DOHH2 (cell line): ENCODE measurements at regions not wholly inside any gene's neighbourhood (a gene's known extent, or its start where the extent isn't known, plus 50 kb on each side); places are given as distances from the start of the nearest gene placed in this dataset.

Source experiments
- H3F3A ChIP-seq: fragments of 200-600 bp; sonication (generic), shearing (Covaris generic); 2 replicates; pipeline ENCODE4 v1.6.0; 2016; ENCODE audit warnings: antibody characterized with exemption, mild to moderate bottlenecking; ENCODE audit not compliant: control insufficient read depth, insufficient read depth
- H3K27ac ChIP-seq: fragments of 200-600 bp; sonication (generic); 2 replicates; pipeline ENCODE4 v1.5.1; 2014; ENCODE audit warnings: low read depth, mild to moderate bottlenecking, low read length, moderate library complexity
- H3K27me3 ChIP-seq: fragments of 200-600 bp; sonication (generic); 2 replicates; pipeline ENCODE4 v1.6.1; 2014; ENCODE audit warnings: mild to moderate bottlenecking, low read length, mixed read lengths; ENCODE audit not compliant: control insufficient read depth
- H3K36me3 ChIP-seq: fragments of 200-600 bp; sonication (generic); 2 replicates; pipeline ENCODE4 v1.6.1; 2014; ENCODE audit warnings: mild to moderate bottlenecking, low read length, moderate library complexity, mixed read lengths; ENCODE audit not compliant: control insufficient read depth
- H3K4me1 ChIP-seq: fragments of 200-600 bp; sonication (generic); 2 replicates; pipeline ENCODE4 v1.6.1; 2014; ENCODE audit warnings: mild to moderate bottlenecking, low read length, mixed read lengths; ENCODE audit not compliant: control insufficient read depth
- H3K4me2 ChIP-seq: fragments of 200-600 bp; sonication (generic); 2 replicates; pipeline ENCODE4 v1.6.0; 2014; ENCODE audit warnings: mild to moderate bottlenecking, low read length, moderate library complexity
- H3K4me3 ChIP-seq: fragments of 200-600 bp; sonication (generic); 2 replicates; pipeline ENCODE4 v1.5.1; 2014; ENCODE audit warnings: mild to moderate bottlenecking, low read length, mixed read lengths
- H3K79me2 ChIP-seq: fragments of 200-600 bp; sonication (generic); 2 replicates; pipeline ENCODE4 v1.6.1; 2014; ENCODE audit warnings: mild to moderate bottlenecking, low read length, mixed read lengths; ENCODE audit not compliant: control insufficient read depth
- H3K9me2 ChIP-seq: fragments of 200-600 bp; sonication (generic); replicated peaks from 2 replicates; pipeline ENCODE4 v1.6.1; 2014; ENCODE audit warnings: mild to moderate bottlenecking, low read length, mixed read lengths; ENCODE audit not compliant: control insufficient read depth
- H3K9me3 ChIP-seq: fragments of 200-600 bp; sonication (generic); 2 replicates; pipeline ENCODE4 v1.6.1; 2014; ENCODE audit warnings: antibody characterized with exemption, low read length, mixed read lengths; ENCODE audit not compliant: control insufficient read depth, insufficient read depth
- H4K20me1 ChIP-seq: fragments of 200-600 bp; sonication (generic); 2 replicates; pipeline ENCODE4 v1.6.0; 2014; ENCODE audit warnings: low read depth, mild to moderate bottlenecking, antibody characterized with exemption, low read length, moderate library complexity; ENCODE audit not compliant: control insufficient read depth, insufficient read depth
- CTCF ChIP-seq: fragments of 200-600 bp; sonication (generic); IDR thresholded peaks from one replicate; pipeline ENCODE4 v1.5.1; 2014; ENCODE audit warnings: antibody characterized with exemption, mild to moderate bottlenecking, low read depth, low read length; ENCODE audit not compliant: poor library complexity, severe bottlenecking
- EZH2phosphoT487 ChIP-seq: fragments of 200-600 bp; sonication (generic); IDR thresholded peaks from 2 replicates; pipeline ENCODE4 v1.6.1; 2017; ENCODE audit warnings: borderline replicate concordance, mild to moderate bottlenecking, antibody characterized with exemption, low read length, moderate library complexity, mixed read lengths

- H3K27ac ChIP-seq = no peak overlapping the region
- no peaks in the 10 kb centered on the region for H3F3A ChIP-seq
- H3K27me3 ChIP-seq = no peaks in the 10 kb centered on the region
- no peak for TF ChIP-seq CTCF
- TF ChIP-seq EZH2phosphoT487 = no peak
- no peaks in the 10 kb centered on the region for H3K4me1 ChIP-seq
- H3K9me2 ChIP-seq = no peaks in the 10 kb centered on the region
- H3K79me2 ChIP-seq = no peaks in the 10 kb centered on the region
- no peaks in the 10 kb centered on the region for H4K20me1 ChIP-seq
- peaks cover 18% of the 10 kb centered on the region for H3K9me3 ChIP-seq
- no peak overlapping the region for H3K4me2 ChIP-seq
- H3K36me3 ChIP-seq = no peaks in the 10 kb centered on the region
- no peak overlapping the region for H3K4me3 ChIP-seq
Observed at GRCh38 chr10:113480851-113481502, 71.9 kb upstream of the HABP2 start.

GRCh38 chr10:113484487-113484886, 68.4 kb upstream of the HABP2 start:
- H3K4me2 ChIP-seq = no peak overlapping the region
- no peaks in the 10 kb centered on the region for H3K4me1 ChIP-seq
- no peak overlapping the region for H3K27ac ChIP-seq
- peaks cover 12% of the 10 kb centered on the region for H3K9me3 ChIP-seq
- no peaks in the 10 kb centered on the region for H3K36me3 ChIP-seq
- no peaks in the 10 kb centered on the region for H3K9me2 ChIP-seq
- H3F3A ChIP-seq = no peaks in the 10 kb centered on the region
- no peak overlapping the region for H3K4me3 ChIP-seq
- TF ChIP-seq CTCF (no peak), EZH2phosphoT487 (no peak)
- no peaks in the 10 kb centered on the region for H3K27me3 ChIP-seq
- H4K20me1 ChIP-seq = no peaks in the 10 kb centered on the region
- H3K79me2 ChIP-seq = no peaks in the 10 kb centered on the region

GRCh38 chr10:113485736-113486135, 67.1 kb upstream of the HABP2 start:
- no peaks in the 10 kb centered on the region for H3K27me3 ChIP-seq
- no peaks in the 10 kb centered on the region for H4K20me1 ChIP-seq
- H3F3A ChIP-seq = no peaks in the 10 kb centered on the region
- TF ChIP-seq CTCF = no peak
- no peak for TF ChIP-seq EZH2phosphoT487
- no peak overlapping the region for H3K27ac ChIP-seq
- H3K9me2 ChIP-seq = no peaks in the 10 kb centered on the region
- no peak overlapping the region for H3K4me3 ChIP-seq
- no peaks in the 10 kb centered on the region for H3K4me1 ChIP-seq
- H3K36me3 ChIP-seq = no peaks in the 10 kb centered on the region
- no peaks in the 10 kb centered on the region for H3K9me3 ChIP-seq
- no peak overlapping the region for H3K4me2 ChIP-seq
- H3K79me2 ChIP-seq = no peaks in the 10 kb centered on the region
